NCI-H526 treated with DMSO at 0.1 percent for 48 hours (cell line): ENCODE measurements at regions not wholly inside any gene's neighbourhood (a gene's known extent, or its start where the extent isn't known, plus 50 kb on each side); places are given as distances from the start of the nearest gene placed in this dataset.

Experiments
- DNase-seq: peaks from one replicate; lab custom pipeline; 2025; lab: John Stamatoyannopoulos, UW

GRCh38 chr2:65566617-65567016, 134.2 kb upstream of the SPRED2 start:
- DNase-seq: no peak

GRCh38 chr2:65565681-65566080, 133.3 kb upstream of the SPRED2 start:
- DNase-seq: no peak

GRCh38 chr2:65564299-65564698, 131.9 kb upstream of the SPRED2 start:
- no peak for DNase-seq

GRCh38 chr2:65562890-65563289, 130.5 kb upstream of the SPRED2 start:
- no peak for DNase-seq

- DNase-seq: no peak
Measured at GRCh38 chr2:65558743-65559142, 126.3 kb upstream of the SPRED2 start.

- no peak for DNase-seq
Measured at GRCh38 chr2:65557616-65558573, 125.5 kb upstream of the SPRED2 start.

GRCh38 chr2:65554765-65555591, 122.6 kb upstream of the SPRED2 start:
- DNase-seq: no peak

GRCh38 chr2:65553504-65554074, 121.2 kb upstream of the SPRED2 start:
- no peak for DNase-seq

- no peak for DNase-seq
Measured at GRCh38 chr2:65551528-65551927, 119.1 kb upstream of the SPRED2 start.

GRCh38 chr2:65550246-65550645, 117.8 kb upstream of the SPRED2 start:
- DNase-seq: no peak

- DNase-seq: no peak
Measured at GRCh38 chr2:65549631-65550030, 117.2 kb upstream of the SPRED2 start.

GRCh38 chr2:65549257-65549627, 116.8 kb upstream of the SPRED2 start:
- DNase-seq: no peak

GRCh38 chr2:65548576-65549256, 116.3 kb upstream of the SPRED2 start:
- no peak for DNase-seq

GRCh38 chr2:65548064-65548463, 115.7 kb upstream of the SPRED2 start:
- no peak for DNase-seq

GRCh38 chr2:65545837-65546805, 113.7 kb upstream of the SPRED2 start:
- no peak for DNase-seq

- no peak for DNase-seq
Measured at GRCh38 chr2:65541773-65542172, 109.4 kb upstream of the SPRED2 start.

GRCh38 chr2:65539633-65540032, 107.2 kb upstream of the SPRED2 start:
- DNase-seq: no peak

GRCh38 chr2:65537651-65538385, 105.4 kb upstream of the SPRED2 start:
- DNase-seq: no peak

GRCh38 chr2:65536596-65536995, 104.2 kb upstream of the SPRED2 start:
- DNase-seq: no peak

GRCh38 chr2:65532937-65533336, 100.5 kb upstream of the SPRED2 start:
- no peak for DNase-seq
